ENCODE measurements at regions not wholly inside any gene's neighbourhood (a gene's known extent, or its start where the extent isn't known, plus 50 kb on each side); places are given as distances from the start of the nearest gene placed in this dataset.

- TF ChIP-seq CTCF (IDR thresholded peaks at IDR 0.05): no peak
Observed at GRCh38 chr2:78718024-78718423, 307.5 kb upstream of the REG3G start.

- TF ChIP-seq CTCF (IDR thresholded peaks at IDR 0.05): no peak
Observed at GRCh38 chr2:78718473-78718872, 307.0 kb upstream of the REG3G start.

GRCh38 chr2:78721355-78722033, 304.0 kb upstream of the REG3G start:
- TF ChIP-seq CTCF (IDR thresholded peaks at IDR 0.05): no peak

- TF ChIP-seq CTCF (IDR thresholded peaks at IDR 0.05): no peak
Observed at GRCh38 chr2:78734221-78734620, 291.3 kb upstream of the REG3G start.

GRCh38 chr2:78739282-78739681, 286.2 kb upstream of the REG3G start:
- TF ChIP-seq CTCF (IDR thresholded peaks at IDR 0.05): no peak

GRCh38 chr2:78749638-78750037, 275.9 kb upstream of the REG3G start:
- no peak for TF ChIP-seq CTCF (IDR thresholded peaks at IDR 0.05)

- no peak for TF ChIP-seq CTCF (IDR thresholded peaks at IDR 0.05)
Observed at GRCh38 chr2:78750219-78750618, 275.3 kb upstream of the REG3G start.

- no peak for TF ChIP-seq CTCF (IDR thresholded peaks at IDR 0.05)
Observed at GRCh38 chr2:78754930-78755329, 270.6 kb upstream of the REG3G start.

Data from LNCAP (cell line).